DOHH2 (cell line): ENCODE measurements at regions not wholly inside any gene's neighbourhood (a gene's known extent, or its start where the extent isn't known, plus 50 kb on each side); places are given as distances from the start of the nearest gene placed in this dataset.

ENCODE experiments used
- H3F3A ChIP-seq: fragments of 200-600 bp; sonication (generic), shearing (Covaris generic); 2 replicates; pipeline ENCODE4 v1.6.0; 2016; ENCODE audit warnings: antibody characterized with exemption, mild to moderate bottlenecking; ENCODE audit not compliant: control insufficient read depth, insufficient read depth
- H3K27ac ChIP-seq: fragments of 200-600 bp; sonication (generic); 2 replicates; pipeline ENCODE4 v1.5.1; 2014; ENCODE audit warnings: low read depth, mild to moderate bottlenecking, low read length, moderate library complexity
- H3K27me3 ChIP-seq: fragments of 200-600 bp; sonication (generic); 2 replicates; pipeline ENCODE4 v1.6.1; 2014; ENCODE audit warnings: mild to moderate bottlenecking, low read length, mixed read lengths; ENCODE audit not compliant: control insufficient read depth
- H3K36me3 ChIP-seq: fragments of 200-600 bp; sonication (generic); 2 replicates; pipeline ENCODE4 v1.6.1; 2014; ENCODE audit warnings: mild to moderate bottlenecking, low read length, moderate library complexity, mixed read lengths; ENCODE audit not compliant: control insufficient read depth
- H3K4me1 ChIP-seq: fragments of 200-600 bp; sonication (generic); 2 replicates; pipeline ENCODE4 v1.6.1; 2014; ENCODE audit warnings: mild to moderate bottlenecking, low read length, mixed read lengths; ENCODE audit not compliant: control insufficient read depth
- H3K4me2 ChIP-seq: fragments of 200-600 bp; sonication (generic); 2 replicates; pipeline ENCODE4 v1.6.0; 2014; ENCODE audit warnings: mild to moderate bottlenecking, low read length, moderate library complexity
- H3K4me3 ChIP-seq: fragments of 200-600 bp; sonication (generic); 2 replicates; pipeline ENCODE4 v1.5.1; 2014; ENCODE audit warnings: mild to moderate bottlenecking, low read length, mixed read lengths
- H3K79me2 ChIP-seq: fragments of 200-600 bp; sonication (generic); 2 replicates; pipeline ENCODE4 v1.6.1; 2014; ENCODE audit warnings: mild to moderate bottlenecking, low read length, mixed read lengths; ENCODE audit not compliant: control insufficient read depth
- H3K9me2 ChIP-seq: fragments of 200-600 bp; sonication (generic); replicated peaks from 2 replicates; pipeline ENCODE4 v1.6.1; 2014; ENCODE audit warnings: mild to moderate bottlenecking, low read length, mixed read lengths; ENCODE audit not compliant: control insufficient read depth
- H3K9me3 ChIP-seq: fragments of 200-600 bp; sonication (generic); 2 replicates; pipeline ENCODE4 v1.6.1; 2014; ENCODE audit warnings: antibody characterized with exemption, low read length, mixed read lengths; ENCODE audit not compliant: control insufficient read depth, insufficient read depth
- H4K20me1 ChIP-seq: fragments of 200-600 bp; sonication (generic); 2 replicates; pipeline ENCODE4 v1.6.0; 2014; ENCODE audit warnings: low read depth, mild to moderate bottlenecking, antibody characterized with exemption, low read length, moderate library complexity; ENCODE audit not compliant: control insufficient read depth, insufficient read depth
- CTCF ChIP-seq: fragments of 200-600 bp; sonication (generic); IDR thresholded peaks from one replicate; pipeline ENCODE4 v1.5.1; 2014; ENCODE audit warnings: antibody characterized with exemption, mild to moderate bottlenecking, low read depth, low read length; ENCODE audit not compliant: poor library complexity, severe bottlenecking
- EZH2phosphoT487 ChIP-seq: fragments of 200-600 bp; sonication (generic); IDR thresholded peaks from 2 replicates; pipeline ENCODE4 v1.6.1; 2017; ENCODE audit warnings: borderline replicate concordance, mild to moderate bottlenecking, antibody characterized with exemption, low read length, moderate library complexity, mixed read lengths

- Histone ChIP-seq H4K20me1 (no peaks in the 10 kb centered on the region), H3K9me2 (no peaks in the 10 kb centered on the region), H3K27ac (no peak overlapping the region), H3K36me3 (no peaks in the 10 kb centered on the region), H3K9me3 (no peaks in the 10 kb centered on the region), H3K79me2 (no peaks in the 10 kb centered on the region), H3F3A (no peaks in the 10 kb centered on the region), H3K4me2 (no peak overlapping the region), H3K4me3 (no peak overlapping the region), H3K27me3 (peaks cover 3% of the 10 kb centered on the region), H3K4me1 (peaks cover 23% of the 10 kb centered on the region)
- TF ChIP-seq CTCF (no peak), EZH2phosphoT487 (no peak)
These were observed 185.7 kb downstream of the KATNAL1 start for GRCh38 chr13:30121666-30122065.

- Histone ChIP-seq H4K20me1 (no peaks in the 10 kb centered on the region), H3F3A (no peaks in the 10 kb centered on the region), H3K4me3 (no peak overlapping the region), H3K9me2 (no peaks in the 10 kb centered on the region), H3K27ac (no peak overlapping the region), H3K4me1 (peaks cover 23% of the 10 kb centered on the region), H3K79me2 (no peaks in the 10 kb centered on the region), H3K4me2 (no peak overlapping the region), H3K27me3 (peaks cover 3% of the 10 kb centered on the region), H3K36me3 (no peaks in the 10 kb centered on the region), H3K9me3 (no peaks in the 10 kb centered on the region)
- no peak for TF ChIP-seq EZH2phosphoT487
- TF ChIP-seq CTCF, result no peak
These were observed 186.1 kb downstream of the KATNAL1 start for GRCh38 chr13:30121244-30121643.

GRCh38 chr13:30120133-30120822 lies 187.1 kb downstream of the KATNAL1 start:
- no peaks in the 10 kb centered on the region for H3K9me2 ChIP-seq
- H3F3A ChIP-seq, result no peaks in the 10 kb centered on the region
- TF ChIP-seq CTCF (no peak), EZH2phosphoT487 (no peak)
- H4K20me1 ChIP-seq, result no peaks in the 10 kb centered on the region
- H3K4me3 ChIP-seq, result no peak overlapping the region
- H3K4me1 ChIP-seq, result peaks cover 23% of the 10 kb centered on the region
- no peaks in the 10 kb centered on the region for H3K9me3 ChIP-seq
- H3K4me2 ChIP-seq, result no peak overlapping the region
- peaks cover 5% of the 10 kb centered on the region for H3K27me3 ChIP-seq
- no peaks in the 10 kb centered on the region for H3K36me3 ChIP-seq
- no peak overlapping the region for H3K27ac ChIP-seq
- no peaks in the 10 kb centered on the region for H3K79me2 ChIP-seq
